ENCODE measurements at regions not wholly inside any gene's neighbourhood (a gene's known extent, or its start where the extent isn't known, plus 50 kb on each side); places are given as distances from the start of the nearest gene placed in this dataset.

DNA sequence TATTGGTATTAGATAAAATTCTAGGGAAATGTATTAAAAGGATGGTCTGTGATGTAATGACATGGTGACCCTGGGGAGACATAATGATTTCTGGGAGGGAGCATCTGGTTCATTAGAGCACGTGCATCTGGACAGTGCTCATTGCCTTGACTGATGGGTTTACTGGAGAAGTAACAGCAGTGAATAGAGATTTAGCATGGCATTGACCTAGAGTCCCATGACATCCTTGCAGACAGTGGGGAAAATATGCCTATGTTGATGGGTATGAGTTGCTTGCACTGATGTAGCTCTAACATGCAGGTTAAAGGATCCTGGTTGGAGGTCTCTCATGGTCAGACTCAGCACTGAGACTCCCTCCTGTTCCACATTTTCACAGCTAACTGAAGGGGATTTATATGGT, 164.1 kb upstream of the OLIG3 start:
- no peak for ATAC-seq
- TF ChIP-seq OSR1 (CRISPR knock-in tag; IDR thresholded peaks at IDR 0.05) (no peak), ZNF8 (CRISPR knock-in tag; IDR thresholded peaks at IDR 0.05) (no peak), TCF4 (CRISPR knock-in tag; IDR thresholded peaks at IDR 0.05; ENCODE audit: borderline replicate concordance) (no peak), ZFP30 (CRISPR knock-in tag; IDR thresholded peaks at IDR 0.05) (no peak), ESRRG (CRISPR knock-in tag; IDR thresholded peaks at IDR 0.05) (no peak), CSDC2 (CRISPR knock-in tag; IDR thresholded peaks at IDR 0.05) (no peak), ISL1 (CRISPR knock-in tag; IDR thresholded peaks at IDR 0.05) (no peak), ZFP3 (CRISPR knock-in tag; IDR thresholded peaks at IDR 0.05) (no peak), BACH2 (CRISPR knock-in tag; IDR thresholded peaks at IDR 0.05; ENCODE audit: borderline replicate concordance) (no peak), TOX (CRISPR knock-in tag; IDR thresholded peaks at IDR 0.05; ENCODE audit: borderline replicate concordance) (no peak), ZNF565 (CRISPR knock-in tag; conservative IDR thresholded peaks at IDR 0.05; ENCODE audit: low read depth) (no peak), GLIS3 (CRISPR knock-in tag; IDR thresholded peaks at IDR 0.05) (no peak), PPARA (CRISPR knock-in tag; IDR thresholded peaks at IDR 0.05; ENCODE audit: borderline replicate concordance) (no peak), ZNF70 (CRISPR knock-in tag; IDR thresholded peaks at IDR 0.05) (no peak), RARB (CRISPR knock-in tag; IDR thresholded peaks at IDR 0.05) (no peak)
- TF ChIP-seq, protein P1, sequence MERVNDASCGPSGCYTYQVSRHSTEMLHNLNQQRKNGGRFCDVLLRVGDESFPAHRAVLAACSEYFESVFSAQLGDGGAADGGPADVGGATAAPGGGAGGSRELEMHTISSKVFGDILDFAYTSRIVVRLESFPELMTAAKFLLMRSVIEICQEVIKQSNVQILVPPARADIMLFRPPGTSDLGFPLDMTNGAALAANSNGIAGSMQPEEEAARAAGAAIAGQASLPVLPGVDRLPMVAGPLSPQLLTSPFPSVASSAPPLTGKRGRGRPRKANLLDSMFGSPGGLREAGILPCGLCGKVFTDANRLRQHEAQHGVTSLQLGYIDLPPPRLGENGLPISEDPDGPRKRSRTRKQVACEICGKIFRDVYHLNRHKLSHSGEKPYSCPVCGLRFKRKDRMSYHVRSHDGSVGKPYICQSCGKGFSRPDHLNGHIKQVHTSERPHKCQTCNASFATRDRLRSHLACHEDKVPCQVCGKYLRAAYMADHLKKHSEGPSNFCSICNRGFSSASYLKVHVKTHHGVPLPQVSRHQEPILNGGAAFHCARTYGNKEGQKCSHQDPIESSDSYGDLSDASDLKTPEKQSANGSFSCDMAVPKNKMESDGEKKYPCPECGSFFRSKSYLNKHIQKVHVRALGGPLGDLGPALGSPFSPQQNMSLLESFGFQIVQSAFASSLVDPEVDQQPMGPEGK (CRISPR knock-in tag; IDR thresholded peaks at IDR 0.05; ENCODE audit: borderline replicate concordance), result no peak
- TF ChIP-seq, protein P2, sequence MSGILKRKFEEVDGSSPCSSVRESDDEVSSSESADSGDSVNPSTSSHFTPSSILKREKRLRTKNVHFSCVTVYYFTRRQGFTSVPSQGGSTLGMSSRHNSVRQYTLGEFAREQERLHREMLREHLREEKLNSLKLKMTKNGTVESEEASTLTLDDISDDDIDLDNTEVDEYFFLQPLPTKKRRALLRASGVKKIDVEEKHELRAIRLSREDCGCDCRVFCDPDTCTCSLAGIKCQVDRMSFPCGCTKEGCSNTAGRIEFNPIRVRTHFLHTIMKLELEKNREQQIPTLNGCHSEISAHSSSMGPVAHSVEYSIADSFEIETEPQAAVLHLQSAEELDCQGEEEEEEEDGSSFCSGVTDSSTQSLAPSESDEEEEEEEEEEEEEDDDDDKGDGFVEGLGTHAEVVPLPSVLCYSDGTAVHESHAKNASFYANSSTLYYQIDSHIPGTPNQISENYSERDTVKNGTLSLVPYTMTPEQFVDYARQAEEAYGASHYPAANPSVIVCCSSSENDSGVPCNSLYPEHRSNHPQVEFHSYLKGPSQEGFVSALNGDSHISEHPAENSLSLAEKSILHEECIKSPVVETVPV (CRISPR knock-in tag; IDR thresholded peaks at IDR 0.05), result no peak
- TF ChIP-seq, protein P3, sequence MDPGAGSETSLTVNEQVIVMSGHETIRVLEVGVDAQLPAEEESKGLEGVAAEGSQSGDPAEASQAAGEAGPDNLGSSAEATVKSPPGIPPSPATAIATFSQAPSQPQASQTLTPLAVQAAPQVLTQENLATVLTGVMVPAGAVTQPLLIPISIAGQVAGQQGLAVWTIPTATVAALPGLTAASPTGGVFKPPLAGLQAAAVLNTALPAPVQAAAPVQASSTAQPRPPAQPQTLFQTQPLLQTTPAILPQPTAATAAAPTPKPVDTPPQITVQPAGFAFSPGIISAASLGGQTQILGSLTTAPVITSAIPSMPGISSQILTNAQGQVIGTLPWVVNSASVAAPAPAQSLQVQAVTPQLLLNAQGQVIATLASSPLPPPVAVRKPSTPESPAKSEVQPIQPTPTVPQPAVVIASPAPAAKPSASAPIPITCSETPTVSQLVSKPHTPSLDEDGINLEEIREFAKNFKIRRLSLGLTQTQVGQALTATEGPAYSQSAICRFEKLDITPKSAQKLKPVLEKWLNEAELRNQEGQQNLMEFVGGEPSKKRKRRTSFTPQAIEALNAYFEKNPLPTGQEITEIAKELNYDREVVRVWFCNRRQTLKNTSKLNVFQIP (CRISPR knock-in tag; IDR thresholded peaks at IDR 0.05; ENCODE audit: borderline replicate concordance, low read depth), result no peak
- TF ChIP-seq, protein P4, sequence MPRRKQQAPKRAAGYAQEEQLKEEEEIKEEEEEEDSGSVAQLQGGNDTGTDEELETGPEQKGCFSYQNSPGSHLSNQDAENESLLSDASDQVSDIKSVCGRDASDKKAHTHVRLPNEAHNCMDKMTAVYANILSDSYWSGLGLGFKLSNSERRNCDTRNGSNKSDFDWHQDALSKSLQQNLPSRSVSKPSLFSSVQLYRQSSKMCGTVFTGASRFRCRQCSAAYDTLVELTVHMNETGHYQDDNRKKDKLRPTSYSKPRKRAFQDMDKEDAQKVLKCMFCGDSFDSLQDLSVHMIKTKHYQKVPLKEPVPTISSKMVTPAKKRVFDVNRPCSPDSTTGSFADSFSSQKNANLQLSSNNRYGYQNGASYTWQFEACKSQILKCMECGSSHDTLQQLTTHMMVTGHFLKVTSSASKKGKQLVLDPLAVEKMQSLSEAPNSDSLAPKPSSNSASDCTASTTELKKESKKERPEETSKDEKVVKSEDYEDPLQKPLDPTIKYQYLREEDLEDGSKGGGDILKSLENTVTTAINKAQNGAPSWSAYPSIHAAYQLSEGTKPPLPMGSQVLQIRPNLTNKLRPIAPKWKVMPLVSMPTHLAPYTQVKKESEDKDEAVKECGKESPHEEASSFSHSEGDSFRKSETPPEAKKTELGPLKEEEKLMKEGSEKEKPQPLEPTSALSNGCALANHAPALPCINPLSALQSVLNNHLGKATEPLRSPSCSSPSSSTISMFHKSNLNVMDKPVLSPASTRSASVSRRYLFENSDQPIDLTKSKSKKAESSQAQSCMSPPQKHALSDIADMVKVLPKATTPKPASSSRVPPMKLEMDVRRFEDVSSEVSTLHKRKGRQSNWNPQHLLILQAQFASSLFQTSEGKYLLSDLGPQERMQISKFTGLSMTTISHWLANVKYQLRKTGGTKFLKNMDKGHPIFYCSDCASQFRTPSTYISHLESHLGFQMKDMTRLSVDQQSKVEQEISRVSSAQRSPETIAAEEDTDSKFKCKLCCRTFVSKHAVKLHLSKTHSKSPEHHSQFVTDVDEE (CRISPR knock-in tag; IDR thresholded peaks at IDR 0.05), result no peak
- TF ChIP-seq, protein P5, sequence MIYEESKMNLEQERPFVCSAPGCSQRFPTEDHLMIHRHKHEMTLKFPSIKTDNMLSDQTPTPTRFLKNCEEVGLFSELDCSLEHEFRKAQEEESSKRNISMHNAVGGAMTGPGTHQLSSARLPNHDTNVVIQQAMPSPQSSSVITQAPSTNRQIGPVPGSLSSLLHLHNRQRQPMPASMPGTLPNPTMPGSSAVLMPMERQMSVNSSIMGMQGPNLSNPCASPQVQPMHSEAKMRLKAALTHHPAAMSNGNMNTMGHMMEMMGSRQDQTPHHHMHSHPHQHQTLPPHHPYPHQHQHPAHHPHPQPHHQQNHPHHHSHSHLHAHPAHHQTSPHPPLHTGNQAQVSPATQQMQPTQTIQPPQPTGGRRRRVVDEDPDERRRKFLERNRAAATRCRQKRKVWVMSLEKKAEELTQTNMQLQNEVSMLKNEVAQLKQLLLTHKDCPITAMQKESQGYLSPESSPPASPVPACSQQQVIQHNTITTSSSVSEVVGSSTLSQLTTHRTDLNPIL (CRISPR knock-in tag; IDR thresholded peaks at IDR 0.05; ENCODE audit: low read depth), result no peak

DNA sequence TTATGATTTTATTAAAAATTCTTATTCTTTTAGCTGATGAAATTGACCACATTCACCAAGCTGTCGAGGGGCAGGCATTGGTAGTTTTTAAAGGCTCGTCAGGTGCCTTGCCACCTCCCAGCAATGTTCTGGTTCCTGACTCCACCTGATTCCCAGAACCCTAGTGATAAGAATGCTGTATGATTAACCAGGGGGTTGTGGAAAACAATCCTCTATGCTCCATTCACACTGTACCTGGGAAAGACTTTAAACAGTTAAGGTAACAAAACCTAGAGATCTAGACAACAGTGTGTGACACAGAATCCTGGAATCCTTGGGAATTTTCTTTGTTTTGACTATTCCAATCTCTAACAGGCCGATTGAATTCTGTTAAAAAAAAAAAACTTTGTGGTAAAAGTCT, 165.7 kb upstream of the OLIG3 start:
- TF ChIP-seq GLIS3 (CRISPR knock-in tag; IDR thresholded peaks at IDR 0.05) (no peak), ZC3H10 (CRISPR knock-in tag; IDR thresholded peaks at IDR 0.05) (no peak), ZFP30 (CRISPR knock-in tag; IDR thresholded peaks at IDR 0.05) (no peak), TCF4 (CRISPR knock-in tag; IDR thresholded peaks at IDR 0.05; ENCODE audit: borderline replicate concordance) (no peak), OSR1 (CRISPR knock-in tag; IDR thresholded peaks at IDR 0.05) (no peak), RARB (CRISPR knock-in tag; IDR thresholded peaks at IDR 0.05) (no peak), BACH2 (CRISPR knock-in tag; IDR thresholded peaks at IDR 0.05; ENCODE audit: borderline replicate concordance) (no peak), ZNF70 (CRISPR knock-in tag; IDR thresholded peaks at IDR 0.05) (no peak), TOX (CRISPR knock-in tag; IDR thresholded peaks at IDR 0.05; ENCODE audit: borderline replicate concordance) (no peak), CSDC2 (CRISPR knock-in tag; IDR thresholded peaks at IDR 0.05) (no peak), ARNTL (CRISPR knock-in tag; IDR thresholded peaks at IDR 0.05; ENCODE audit: borderline replicate concordance, low read depth) (no peak), ISL1 (CRISPR knock-in tag; IDR thresholded peaks at IDR 0.05) (no peak), SNAI2 (CRISPR knock-in tag; IDR thresholded peaks at IDR 0.05) (no peak)
- TF ChIP-seq, protein P4 (CRISPR knock-in tag; IDR thresholded peaks at IDR 0.05), result no peak
- TF ChIP-seq, protein P1 (CRISPR knock-in tag; IDR thresholded peaks at IDR 0.05; ENCODE audit: borderline replicate concordance), result no peak
- TF ChIP-seq, protein P3 (CRISPR knock-in tag; IDR thresholded peaks at IDR 0.05; ENCODE audit: borderline replicate concordance, low read depth), result no peak
- no peak for ATAC-seq
